ENCODE measurements at regions not wholly inside any gene's neighbourhood (a gene's known extent, or its start where the extent isn't known, plus 50 kb on each side); places are given as distances from the start of the nearest gene placed in this dataset.

- no peak for DNase-seq
Observed at GRCh38 chr17:73997059-73997458, 206.4 kb upstream of the RPL38 start.

GRCh38 chr17:73998249-73998648 is 205.2 kb upstream of the RPL38 start:
- no peak for DNase-seq

- peak; percentile 28 for DNase-seq
Observed at GRCh38 chr17:73998653-73999645, 204.5 kb upstream of the RPL38 start.

GRCh38 chr17:74001145-74001544 is 202.3 kb upstream of the RPL38 start:
- no peak for DNase-seq

- no peak for DNase-seq
Observed at GRCh38 chr17:74002241-74002640, 201.2 kb upstream of the RPL38 start.

GRCh38 chr17:74004056-74004455 is 199.4 kb upstream of the RPL38 start:
- no peak for DNase-seq

- DNase-seq, result no peak
Observed at GRCh38 chr17:74005790-74006189, 197.7 kb upstream of the RPL38 start.

- DNase-seq, result no peak
Observed at GRCh38 chr17:74006371-74006770, 197.1 kb upstream of the RPL38 start.

- DNase-seq, result peak; percentile 20
Observed at GRCh38 chr17:74008196-74008595, 195.3 kb upstream of the RPL38 start.

- no peak for DNase-seq
Observed at GRCh38 chr17:74009056-74009625, 194.3 kb upstream of the RPL38 start.

- no peak for DNase-seq
Observed at GRCh38 chr17:74010903-74011302, 192.6 kb upstream of the RPL38 start.

GRCh38 chr17:74011966-74012365 is 191.5 kb upstream of the RPL38 start:
- DNase-seq, result no peak

GRCh38 chr17:74012465-74012864 is 191.0 kb upstream of the RPL38 start:
- peak; percentile 21 for DNase-seq

- DNase-seq, result no peak
Observed at GRCh38 chr17:74015316-74015715, 188.2 kb upstream of the RPL38 start.

GRCh38 chr17:74015990-74016389 is 187.5 kb upstream of the RPL38 start:
- no peak for DNase-seq

- no peak for DNase-seq
Observed at GRCh38 chr17:74016461-74016860, 187.0 kb upstream of the RPL38 start.

- no peak for DNase-seq
Observed at GRCh38 chr17:74017466-74017865, 186.0 kb upstream of the RPL38 start.

- no peak for DNase-seq
Observed at GRCh38 chr17:74018115-74018514, 185.4 kb upstream of the RPL38 start.

- DNase-seq, result no peak
Observed at GRCh38 chr17:74019271-74019670, 184.2 kb upstream of the RPL38 start.

- DNase-seq, result no peak
Observed at GRCh38 chr17:74019860-74020259, 183.6 kb upstream of the RPL38 start.

- no peak for DNase-seq
Observed at GRCh38 chr17:74020522-74020921, 183.0 kb upstream of the RPL38 start.

- DNase-seq, result no peak
Observed at GRCh38 chr17:74024871-74025531, 178.5 kb upstream of the RPL38 start.

- no peak for DNase-seq
Observed at GRCh38 chr17:74027444-74027843, 176.0 kb upstream of the RPL38 start.
